NCI-H2227 treated with DMSO at 0.1 percent for 48 hours (cell line): ENCODE measurements at regions not wholly inside any gene's neighbourhood (a gene's known extent, or its start where the extent isn't known, plus 50 kb on each side); places are given as distances from the start of the nearest gene placed in this dataset.
"Not testable (repeated sequence)": the region's sequence is repeated elsewhere in the genome, so short reads cannot be mapped to it uniquely, and the experiment has no call there.

Experiments used
- DNase-seq: peaks from one replicate; lab custom pipeline; 2025; lab: John Stamatoyannopoulos, UW

DNA sequence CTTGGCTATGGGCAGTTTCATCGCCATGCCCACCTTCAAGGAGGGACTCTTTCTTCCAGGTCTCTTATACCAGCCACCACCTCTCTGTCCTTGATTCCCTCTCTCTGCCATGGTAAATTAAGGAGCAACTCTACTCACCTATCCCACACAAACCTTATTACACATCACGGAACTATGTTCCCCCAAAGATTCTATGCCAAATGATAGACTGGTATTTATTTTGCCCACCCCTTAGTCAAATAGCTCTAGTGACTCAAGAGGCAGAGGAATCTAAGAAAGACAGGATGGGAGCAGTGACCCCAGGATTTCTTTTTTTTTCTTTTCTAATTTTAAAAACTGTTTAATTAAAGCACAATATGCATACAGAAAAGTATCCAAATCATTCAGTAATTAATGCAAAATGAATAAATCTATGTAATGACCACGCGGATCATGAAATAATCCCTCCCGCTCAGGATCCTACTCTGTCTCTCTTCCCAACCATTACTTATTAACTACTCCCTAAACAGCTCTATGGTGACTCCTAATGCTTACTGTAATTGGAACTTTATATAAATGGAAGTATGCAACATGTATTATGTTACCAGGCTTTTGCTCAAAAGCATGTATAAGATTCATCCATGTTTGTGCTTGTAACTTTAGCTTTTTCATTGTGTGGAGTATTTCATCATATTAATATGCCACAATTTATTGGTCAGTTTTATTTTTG is 410.8 kb upstream of the RASGRP1 start:
- no peak for DNase-seq

DNA sequence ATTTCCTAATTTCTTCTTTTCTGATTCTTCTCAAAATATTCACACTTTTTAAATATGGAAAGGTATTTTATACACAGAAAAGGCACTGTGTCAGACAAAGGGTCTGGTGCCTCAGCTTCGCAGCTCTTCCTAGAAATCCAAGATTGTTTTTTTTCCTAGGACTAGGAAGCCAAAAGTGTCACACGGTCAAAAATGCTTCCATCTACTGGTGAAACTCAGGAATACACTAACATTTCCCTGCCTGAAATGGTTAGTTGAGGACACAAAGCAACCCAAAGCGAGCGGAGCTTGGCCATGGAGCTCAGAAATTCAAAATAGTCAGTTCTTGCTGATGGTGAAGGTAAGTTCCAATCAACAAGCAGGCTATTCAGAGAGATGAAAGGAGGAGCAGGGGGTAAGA is 426.5 kb upstream of the RASGRP1 start:
- no peak for DNase-seq

DNA sequence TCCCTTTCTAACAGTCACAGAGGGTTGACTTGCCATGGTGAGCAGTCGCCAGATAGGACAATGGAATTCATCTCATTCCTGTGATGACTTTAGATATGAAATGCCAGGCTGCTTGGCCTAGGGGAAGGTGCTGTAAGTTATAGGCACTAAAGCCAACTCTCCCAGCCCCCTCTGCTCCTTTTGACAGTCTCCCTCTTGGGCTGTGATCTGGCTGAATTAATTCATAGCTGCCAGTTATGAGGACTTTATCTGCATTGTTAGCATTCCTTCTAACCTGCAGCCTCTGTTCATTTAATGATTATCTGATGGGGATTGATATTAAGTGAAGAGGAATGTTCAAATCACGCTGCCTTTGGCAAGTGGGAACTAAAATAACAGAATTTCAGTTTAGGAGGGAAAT is 427.1 kb upstream of the RASGRP1 start:
- no peak for DNase-seq

DNA sequence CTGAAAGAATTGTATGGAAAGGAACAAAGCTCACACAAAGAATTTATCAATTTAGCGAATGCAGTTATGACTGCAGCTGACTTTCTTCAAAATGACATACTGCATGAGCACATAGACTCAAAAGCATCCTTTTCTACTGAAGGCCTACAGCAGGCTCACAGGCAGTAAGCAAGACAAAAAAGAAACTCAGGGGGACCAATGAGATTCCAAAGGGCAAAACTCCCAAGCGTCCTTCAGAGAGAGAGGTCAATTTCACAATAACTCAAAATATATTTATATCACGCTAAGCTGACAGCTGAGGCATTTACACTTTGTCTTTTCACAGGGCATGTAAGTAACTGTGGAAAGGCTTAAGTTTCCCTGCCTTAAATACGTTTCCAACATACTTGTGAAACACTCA is 427.9 kb upstream of the RASGRP1 start:
- no peak for DNase-seq

DNA sequence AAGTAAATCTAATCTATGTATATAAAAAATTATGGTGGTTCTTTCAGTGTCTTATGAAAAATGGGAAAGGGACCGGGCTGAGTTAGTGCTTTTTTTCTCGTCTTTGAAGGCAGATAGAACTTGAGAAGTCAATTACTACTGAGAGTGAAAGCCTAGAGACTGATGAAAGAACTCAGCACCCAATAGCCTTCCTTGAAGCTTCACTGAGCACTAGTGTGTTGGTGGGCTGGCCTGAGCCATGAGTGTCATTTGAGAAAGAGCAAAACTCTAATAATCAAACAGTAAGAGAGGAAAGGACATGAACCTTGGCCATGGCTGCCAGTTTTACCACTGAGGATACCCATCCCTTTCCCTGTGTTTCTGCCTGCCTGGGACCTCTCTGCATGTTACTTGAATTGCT is 428.3 kb upstream of the RASGRP1 start:
- no peak for DNase-seq

DNA sequence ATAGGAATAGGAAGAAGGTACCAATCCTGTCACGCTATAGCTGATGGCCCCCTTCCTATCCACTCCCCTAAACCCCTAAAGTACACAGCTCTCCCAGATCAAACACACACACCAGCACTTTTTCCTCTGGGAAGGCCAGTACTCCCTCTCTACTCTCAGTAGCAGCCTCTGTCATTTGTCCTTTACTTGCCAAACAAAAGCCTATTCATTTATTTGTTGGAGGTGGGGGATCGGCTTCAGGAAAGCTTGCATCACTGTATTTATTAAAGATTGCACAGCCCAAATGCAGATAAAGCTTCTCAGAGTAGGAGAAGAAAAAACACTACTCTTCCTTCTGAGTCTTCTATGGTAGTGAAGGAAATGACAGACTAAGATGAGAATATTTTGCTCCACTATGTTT is 429.7 kb upstream of the RASGRP1 start:
- no peak for DNase-seq

DNA sequence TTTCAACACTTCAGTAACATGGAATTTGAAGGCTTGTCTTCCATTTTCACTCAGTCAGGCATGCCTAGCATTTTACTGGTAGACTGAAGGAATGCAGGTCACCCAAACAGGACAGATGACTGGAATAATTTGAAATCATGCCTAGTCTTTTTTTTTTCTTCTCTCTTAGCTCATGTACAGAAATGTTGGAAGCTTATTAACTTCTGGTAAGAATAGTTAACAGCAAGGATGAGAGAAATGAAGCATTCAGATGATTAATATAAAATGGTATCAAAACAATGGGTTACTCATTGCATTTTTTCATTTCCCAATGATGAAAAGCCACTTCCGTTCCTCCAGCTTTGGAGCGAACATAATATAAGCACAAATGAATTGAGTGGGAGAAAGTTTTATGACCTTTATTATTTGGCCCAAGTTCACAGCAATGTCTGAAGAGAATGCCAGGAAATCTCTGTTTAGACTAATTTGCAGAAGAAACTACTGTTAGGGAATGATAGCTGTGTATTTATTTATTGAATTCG is 431.6 kb upstream of the RASGRP1 start:
- DNase-seq: no peak

DNA sequence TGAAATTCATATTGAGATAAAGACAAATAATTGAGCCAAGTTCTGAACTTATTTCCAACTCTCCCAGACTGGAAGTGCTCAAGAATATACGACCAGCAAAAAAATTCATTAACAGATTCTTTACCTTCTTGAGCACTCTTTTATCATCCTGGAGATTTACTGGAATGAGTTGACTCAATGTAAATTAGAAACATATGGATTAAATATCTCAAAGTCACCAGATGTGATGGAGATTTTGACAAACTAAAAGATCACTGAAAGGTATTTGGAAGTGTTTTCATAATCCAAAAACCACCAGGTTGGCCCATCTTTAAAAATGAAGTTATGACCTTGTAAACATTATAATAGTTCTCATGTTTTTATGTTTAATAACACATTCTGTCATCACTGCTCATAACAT is 433.2 kb upstream of the RASGRP1 start:
- no peak for DNase-seq

DNA sequence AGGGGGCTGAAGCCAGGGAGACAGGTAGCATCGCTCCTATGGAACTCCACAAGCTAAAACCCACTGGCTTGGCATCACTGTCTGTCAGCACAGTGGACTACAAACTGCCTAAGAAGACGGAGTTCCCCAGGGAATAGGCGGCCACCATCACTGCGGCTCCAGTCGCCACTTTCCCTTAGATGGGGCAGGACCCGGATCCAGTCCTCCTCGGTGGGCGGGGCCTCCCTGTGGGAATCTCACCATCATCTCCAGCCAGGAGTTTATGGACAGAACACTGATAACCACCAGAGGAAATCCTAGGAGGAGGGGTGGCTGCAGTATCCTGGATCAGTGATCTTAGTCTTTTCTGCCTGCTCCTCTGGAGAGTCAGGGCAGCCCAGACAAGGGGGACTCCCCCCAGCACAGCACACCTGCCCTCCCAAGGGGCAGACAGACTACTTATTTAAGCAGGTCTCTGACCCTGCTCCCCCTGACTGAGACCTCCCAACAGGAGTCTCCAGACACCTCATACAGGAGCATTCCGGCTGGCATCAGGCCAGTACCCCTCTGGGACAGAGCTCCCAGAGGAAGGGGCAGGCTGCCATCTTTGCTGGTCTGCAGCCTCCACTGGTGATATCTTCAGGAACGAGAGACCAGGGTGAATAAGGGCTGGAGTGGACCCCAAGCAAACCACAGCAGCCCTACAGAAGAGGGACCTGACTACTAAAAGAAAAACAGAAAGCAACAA is 435.6 kb upstream of the RASGRP1 start:
- DNase-seq: no peak

DNA sequence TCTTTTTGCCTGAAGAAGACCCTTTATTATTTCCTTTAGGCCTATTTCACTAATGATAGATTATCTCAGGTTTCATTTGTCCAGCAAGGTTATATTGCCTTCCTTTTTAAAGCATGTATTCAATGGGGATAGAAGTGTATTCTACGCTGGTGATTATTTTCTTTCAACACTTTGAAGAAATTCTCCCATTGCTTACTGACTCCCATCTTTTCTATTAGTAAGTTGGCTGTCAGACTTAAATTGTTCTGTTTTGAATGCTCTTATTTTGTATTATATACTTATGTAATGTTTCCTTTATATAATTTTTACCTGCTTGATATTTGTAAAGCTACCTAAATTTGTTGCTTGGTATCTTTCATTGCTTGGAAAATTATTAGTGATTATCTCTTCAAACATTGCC is 445.1 kb upstream of the RASGRP1 start:
- DNase-seq: no peak

DNA sequence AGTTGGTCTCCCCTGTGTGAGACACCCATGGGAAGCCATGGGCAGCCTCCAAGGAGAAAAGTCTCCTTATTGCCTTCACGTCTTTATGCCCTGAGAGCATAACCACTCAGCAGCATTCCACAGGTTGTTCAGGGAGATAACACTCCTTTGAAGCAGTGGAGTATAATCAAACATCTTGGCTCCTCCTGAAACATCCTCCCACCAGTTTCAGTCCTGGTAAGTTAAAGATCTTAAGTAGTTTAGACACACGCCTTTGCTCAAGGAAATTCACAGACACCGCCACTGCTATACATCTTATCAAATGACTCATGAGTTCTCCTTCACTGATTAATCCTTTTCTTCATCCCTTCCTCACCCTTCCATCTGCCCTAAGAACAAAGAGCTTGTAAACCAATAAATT is 446.5 kb upstream of the RASGRP1 start:
- DNase-seq: not testable (repeated sequence)

DNA sequence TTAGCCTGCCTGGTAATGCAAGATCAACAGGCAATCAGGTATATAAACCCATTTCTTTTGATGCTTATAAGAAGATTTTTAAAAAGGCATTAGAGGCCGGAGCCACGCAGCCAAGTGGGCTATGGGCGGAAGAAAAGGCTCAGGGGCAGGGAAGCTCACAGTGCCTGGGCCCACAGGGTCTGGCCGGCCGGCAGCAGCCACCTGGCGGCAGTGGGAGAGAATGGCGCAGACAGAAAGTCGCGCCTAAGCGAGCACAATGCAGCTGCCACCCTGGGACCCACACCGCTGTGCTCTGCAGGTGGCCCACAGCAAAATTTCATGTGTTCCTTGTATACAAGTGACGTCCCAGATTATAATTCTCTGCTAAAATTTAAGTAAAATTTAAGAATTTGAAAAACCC is 448.6 kb upstream of the RASGRP1 start:
- no peak for DNase-seq

DNA sequence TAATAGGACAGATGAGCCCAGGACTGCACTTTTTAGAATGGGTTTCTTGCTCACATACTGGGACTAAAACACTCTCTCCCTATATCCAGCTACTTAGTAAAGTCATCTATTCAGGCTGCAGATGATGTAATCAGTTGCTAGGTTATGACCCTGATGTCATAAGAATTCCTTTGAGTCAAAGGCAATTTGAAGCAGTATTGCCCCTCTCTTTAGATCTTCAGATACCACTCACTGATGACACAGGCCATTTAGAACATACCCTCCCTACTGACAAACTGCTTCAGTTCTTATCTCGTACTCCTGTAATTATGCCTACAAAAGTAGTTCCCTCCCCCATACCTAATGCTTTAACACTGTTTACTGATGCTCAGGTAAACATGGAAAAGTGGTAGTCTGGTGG is 450.1 kb upstream of the RASGRP1 start:
- DNase-seq: no peak

DNA sequence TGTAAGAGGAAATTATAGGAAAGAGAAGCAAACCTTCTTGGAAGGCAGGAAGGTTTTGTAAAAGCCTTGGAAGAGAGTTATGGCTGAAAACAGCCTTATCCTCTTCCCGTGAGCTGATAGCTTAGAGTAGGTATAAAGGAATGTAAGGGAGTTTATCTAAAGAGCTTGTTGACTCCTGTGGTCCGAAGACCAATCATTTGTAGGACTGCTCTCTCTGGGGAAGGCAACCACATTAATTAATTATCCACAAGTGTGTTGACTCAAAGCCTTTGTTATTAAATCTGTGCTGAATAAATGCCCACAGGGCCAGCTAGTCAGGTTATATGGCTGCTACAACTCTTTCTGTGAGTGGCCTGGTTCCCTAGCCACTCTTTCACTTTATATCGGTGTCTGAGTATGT is 452.1 kb upstream of the RASGRP1 start:
- DNase-seq: no peak

DNA sequence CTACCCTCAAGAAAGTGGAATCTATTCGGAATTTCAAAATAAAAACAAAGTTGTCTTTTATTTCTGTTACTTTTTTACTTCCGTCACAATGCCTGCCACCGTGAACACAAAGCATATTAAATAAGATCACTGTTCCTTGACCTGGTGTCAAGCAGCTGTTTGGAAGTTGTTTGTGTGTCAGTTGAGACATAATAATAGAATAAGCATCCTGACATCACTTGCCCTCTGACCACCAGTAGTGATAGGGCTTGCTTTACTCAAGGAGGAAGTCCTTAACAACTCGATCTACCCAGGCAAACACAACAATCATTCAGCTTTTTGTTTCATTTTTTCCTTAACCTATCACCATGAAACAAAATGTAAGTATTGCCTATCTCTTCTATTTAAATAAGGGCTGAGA is 454.4 kb upstream of the RASGRP1 start:
- DNase-seq: no peak

DNA sequence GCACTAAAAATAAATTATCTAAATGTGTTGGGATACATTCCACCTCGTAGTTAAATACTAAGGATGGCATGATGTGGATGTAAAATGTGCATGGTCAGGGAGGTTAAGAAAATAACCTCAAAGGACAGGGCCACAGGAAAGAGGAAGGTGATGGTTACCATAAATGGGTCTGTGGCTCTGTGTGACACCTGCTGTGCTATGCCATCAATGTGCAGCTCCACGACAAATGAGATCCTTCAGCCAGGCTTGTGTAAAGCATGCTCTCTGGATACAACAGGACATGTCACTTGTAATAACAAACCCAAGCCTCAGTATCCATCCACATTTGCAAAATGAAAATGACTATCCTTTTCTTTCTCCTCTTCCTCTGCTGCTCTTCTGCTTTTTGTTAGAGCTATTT is 456.7 kb upstream of the RASGRP1 start:
- no peak for DNase-seq

DNA sequence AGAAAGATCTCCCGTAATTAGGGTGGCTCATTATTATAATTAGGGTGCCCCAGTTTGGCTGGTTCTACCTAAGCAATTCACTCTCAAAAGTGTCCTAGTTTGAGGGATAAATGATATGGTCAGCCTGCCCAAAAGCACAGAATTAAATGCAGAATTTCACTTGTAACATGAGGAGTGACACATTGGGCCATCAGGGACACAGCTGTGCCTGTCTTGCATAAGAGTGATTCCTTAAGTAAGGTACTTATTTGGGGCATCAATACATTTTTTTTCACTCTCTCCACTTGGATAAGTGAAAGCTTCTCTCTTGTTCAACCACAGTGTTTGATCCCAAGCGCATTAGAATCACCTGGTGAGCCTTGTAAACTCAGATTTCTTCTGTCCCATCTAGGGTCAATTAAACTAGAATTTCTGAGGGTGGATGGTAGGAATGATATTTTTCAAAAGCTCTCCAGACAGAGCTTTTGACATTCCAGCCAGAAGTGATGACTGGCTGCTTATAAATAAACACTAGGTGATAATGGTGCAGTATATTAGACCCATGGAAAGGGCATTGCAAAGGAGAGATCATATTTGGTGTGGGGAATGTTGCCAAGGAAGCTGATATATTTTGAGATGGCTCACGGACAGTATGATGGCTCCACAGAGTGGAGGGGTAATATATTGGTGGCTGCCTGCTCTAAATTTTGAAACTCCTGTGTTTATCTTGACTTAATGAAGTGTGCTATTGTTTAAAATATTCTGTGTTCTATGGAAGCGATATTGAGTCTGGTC is 458.1 kb upstream of the RASGRP1 start:
- no peak for DNase-seq

DNA sequence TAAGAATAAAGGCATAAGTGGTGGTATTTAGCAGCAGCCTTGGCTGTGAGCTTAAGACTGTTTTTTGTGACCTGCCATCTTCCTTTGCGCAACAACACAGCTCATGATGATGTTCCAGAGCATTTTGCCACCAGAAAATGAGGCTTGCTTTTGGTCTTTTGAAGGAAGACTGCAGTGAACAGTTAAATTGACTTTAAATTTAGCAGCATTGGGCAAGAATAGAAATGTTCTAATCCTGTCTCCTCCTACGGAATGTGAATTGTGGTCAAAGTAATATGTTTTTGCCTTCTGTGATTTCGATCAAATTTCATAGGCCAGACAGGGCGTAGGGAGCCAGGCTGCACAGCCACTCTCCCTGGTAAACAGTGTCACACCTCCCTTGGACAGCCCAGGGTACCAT is 460.7 kb upstream of the RASGRP1 start:
- DNase-seq: no peak

DNA sequence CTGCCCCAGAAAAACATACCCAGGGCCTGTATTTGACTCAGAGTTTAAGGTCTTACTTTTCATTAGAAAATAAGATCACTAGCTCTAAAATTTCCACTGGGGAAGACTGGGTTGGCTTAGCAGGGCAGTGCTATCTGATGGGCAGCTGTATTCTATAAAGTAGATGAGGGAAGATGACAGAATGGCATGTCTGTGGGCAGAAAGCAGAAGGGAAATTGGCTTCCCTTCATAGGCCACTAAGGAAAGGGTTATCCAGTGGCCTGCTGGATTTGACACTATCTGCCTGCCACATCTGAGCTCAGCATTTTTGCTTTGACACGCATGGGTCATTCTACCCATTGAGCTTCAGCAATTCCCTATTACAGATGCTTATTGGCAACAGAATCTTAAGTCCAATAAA is 461.3 kb upstream of the RASGRP1 start:
- no peak for DNase-seq

DNA sequence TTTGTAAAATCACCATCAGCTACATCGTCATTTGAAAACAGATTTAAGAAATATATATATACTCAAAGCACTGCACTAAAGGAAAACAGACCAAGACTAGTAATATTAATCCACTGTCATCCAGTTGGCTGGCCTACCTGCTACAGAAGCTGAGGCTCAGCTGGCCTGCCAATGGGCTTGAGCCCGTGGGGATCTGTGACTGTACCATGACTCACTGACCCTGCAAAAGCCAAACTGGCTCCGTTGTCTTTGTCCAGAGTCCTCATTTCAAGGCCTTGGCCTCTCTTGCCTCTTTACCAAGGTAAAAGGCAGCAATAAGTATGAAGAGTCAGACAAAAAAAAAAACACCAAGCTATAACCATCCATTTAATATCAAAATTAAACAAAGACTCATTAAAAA is 463.5 kb upstream of the RASGRP1 start:
- DNase-seq: no peak

DNA sequence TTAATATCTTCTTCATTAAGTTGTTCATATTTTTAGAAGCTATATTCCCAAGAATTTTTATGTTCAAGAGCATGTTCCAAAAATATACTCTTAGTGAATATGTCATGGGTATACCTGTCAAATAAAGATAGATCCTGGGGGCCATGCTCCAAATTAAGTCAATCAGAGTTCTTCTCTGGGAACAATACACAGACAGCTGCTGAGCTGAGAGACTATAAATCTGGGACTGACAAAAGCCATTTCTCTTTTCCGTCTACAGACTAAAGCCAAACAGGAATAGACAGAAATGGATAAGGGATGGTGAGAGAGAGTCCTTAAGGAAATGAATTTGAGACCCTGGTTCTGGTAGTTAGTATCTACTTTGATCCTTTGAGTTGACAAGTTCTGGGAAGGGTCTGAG is 465.1 kb upstream of the RASGRP1 start:
- DNase-seq: no peak

DNA sequence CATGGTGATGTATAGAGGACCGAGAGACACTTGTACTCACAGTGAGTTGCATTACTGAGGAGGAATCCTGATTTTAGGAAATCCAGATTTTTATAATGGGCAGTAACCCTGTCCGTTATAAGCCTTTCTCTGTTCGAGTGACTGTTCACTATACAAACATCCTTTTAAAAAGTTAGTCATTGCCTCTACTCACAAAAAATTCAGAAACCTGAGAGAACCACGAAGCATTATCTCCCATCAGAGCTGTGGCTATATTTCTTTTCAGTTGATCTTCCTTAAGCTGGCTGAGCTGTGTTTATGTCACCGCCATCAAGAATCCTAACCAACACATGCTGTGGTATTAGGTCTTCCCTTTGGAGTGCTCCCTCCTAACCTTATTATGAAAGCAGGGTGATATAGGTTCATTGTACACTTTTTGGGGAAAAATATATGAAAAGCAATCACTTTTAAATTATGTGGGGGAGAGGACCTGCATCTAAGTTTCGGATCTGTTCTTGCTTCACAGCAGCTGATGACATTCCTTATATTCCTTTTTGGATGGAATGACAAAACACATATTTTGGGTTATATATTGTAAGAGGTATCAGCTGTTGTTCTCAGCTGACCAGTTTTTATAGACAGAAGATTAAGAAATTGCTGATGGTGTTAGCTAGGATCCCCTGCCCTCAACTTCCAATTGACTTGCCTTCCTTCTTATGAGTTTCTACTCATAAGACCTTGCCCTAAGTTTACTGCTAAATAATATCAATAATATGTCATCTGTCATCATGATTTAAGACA is 465.9 kb upstream of the RASGRP1 start:
- no peak for DNase-seq
